Sciatic nerve (tissue), 2 donors: ENCODE measurements at regions not wholly inside any gene's neighbourhood (a gene's known extent, or its start where the extent isn't known, plus 50 kb on each side); places are given as distances from the start of the nearest gene placed in this dataset.
"Not testable (repeated sequence)": the region's sequence is repeated elsewhere in the genome, so short reads cannot be mapped to it uniquely, and the experiment has no call there.

Source experiments
- ATAC-seq: fragments of 200-7000 bp; cut with Tn5 transposase; one replicate; pipeline ENCODE4 v1.9.1; 2020; ENCODE audit warnings: mild to moderate bottlenecking, moderate library complexity
- DNase-seq: peaks from one replicate; pipeline ENCODE4 v3.0.0-alpha.2; 2020; ENCODE audit warnings: low spot score
- intact Hi-C: fragments of 100-400 bp; cut with DNase I; formaldehyde crosslinking; loops from one replicate; pipeline ENCODE4 v1.14.2; 2022
- donor health status: DM: no; HTN: no; CAD: no.
- donor health status: DM: no; HTN: no; CAD: no.

GRCh38 chr9:84054341-84055010 is 73.9 kb downstream of the RMI1 start:
- no peak for DNase-seq
- intact Hi-C loops = no loop called here
- no peak for ATAC-seq

- ATAC-seq (no peak), DNase-seq (no peak)
- intact Hi-C loops = no loop called here
Observed at GRCh38 chr9:84057662-84058061, 77.1 kb downstream of the RMI1 start.

- DNase-seq (no peak), ATAC-seq (no peak)
- intact Hi-C loops = no loop called here
Observed at GRCh38 chr9:84059936-84060335, 79.3 kb downstream of the RMI1 start.

GRCh38 chr9:84061613-84062193 is 81.1 kb downstream of the RMI1 start:
- intact Hi-C loops = no loop called here
- ATAC-seq (no peak), DNase-seq (no peak)

- DNase-seq (no peak), ATAC-seq (no peak)
- intact Hi-C loops = no loop called here
Observed at GRCh38 chr9:84062538-84062937, 81.9 kb downstream of the RMI1 start.

- ATAC-seq (no peak), DNase-seq (no peak)
Observed at GRCh38 chr9:84067821-84068220, 87.2 kb downstream of the RMI1 start.

GRCh38 chr9:84068872-84069271 is 88.3 kb downstream of the RMI1 start:
- DNase-seq (no peak), ATAC-seq (no peak)
- intact Hi-C loops = no loop called here

More at GRCh38 chr9:84067821-84068220, 87.2 kb downstream of the RMI1 start:
- intact Hi-C loops = no loop called here

- ATAC-seq (no peak), DNase-seq (no peak)
- intact Hi-C loops = no loop called here
Observed at GRCh38 chr9:84070590-84070989, 90.0 kb downstream of the RMI1 start.

GRCh38 chr9:84072621-84073180 is 92.1 kb downstream of the RMI1 start:
- ATAC-seq (no peak), DNase-seq (no peak)
- intact Hi-C loops = no loop called here

- intact Hi-C loops = no loop called here
- DNase-seq (no peak), ATAC-seq (no peak)
Observed at GRCh38 chr9:84075004-84075403, 94.4 kb downstream of the RMI1 start.

- ATAC-seq (no peak), DNase-seq (no peak)
- intact Hi-C loops = no loop called here
Observed at GRCh38 chr9:84076384-84076783, 95.8 kb downstream of the RMI1 start.

GRCh38 chr9:84077816-84078215 is 97.2 kb downstream of the RMI1 start:
- DNase-seq, ATAC-seq, intact Hi-C loops: not testable (repeated sequence)

- no peak for DNase-seq
- ATAC-seq = no peak
- intact Hi-C loops = no loop called here
Observed at GRCh38 chr9:84079994-84080393, 99.4 kb downstream of the RMI1 start.

- intact Hi-C loops = no loop called here
Observed at GRCh38 chr9:84101964-84102632, 121.5 kb downstream of the RMI1 start.

GRCh38 chr9:84103651-84104377 is 123.2 kb downstream of the RMI1 start:
- DNase-seq (no peak), ATAC-seq (no peak)
- intact Hi-C loops = no loop called here

More at GRCh38 chr9:84101964-84102632, 121.5 kb downstream of the RMI1 start:
- DNase-seq (no peak), ATAC-seq (no peak)

- intact Hi-C loops = no loop called here
Observed at GRCh38 chr9:84107081-84107480, 126.5 kb downstream of the RMI1 start.

GRCh38 chr9:84107995-84108394 is 127.4 kb downstream of the RMI1 start:
- intact Hi-C loops = no loop called here
- DNase-seq (no peak), ATAC-seq (no peak)

More at GRCh38 chr9:84107081-84107480, 126.5 kb downstream of the RMI1 start:
- ATAC-seq (no peak), DNase-seq (no peak)

- intact Hi-C loops = no loop called here
- DNase-seq (no peak), ATAC-seq (no peak)
Observed at GRCh38 chr9:84111726-84112125, 131.1 kb downstream of the RMI1 start.

- intact Hi-C loops = no loop called here
- DNase-seq (no peak), ATAC-seq (peak; percentile 96)
Observed at GRCh38 chr9:84121991-84122523, 141.5 kb downstream of the RMI1 start.
